ENCODE measurements at regions not wholly inside any gene's neighbourhood (a gene's known extent, or its start where the extent isn't known, plus 50 kb on each side); places are given as distances from the start of the nearest gene placed in this dataset.

- no peaks in the 10 kb centered on the region for H3K9me3 ChIP-seq (ENCODE audit: insufficient read depth, low read depth, low read length)
- WGBS = 92% methylated on average over 4 of the region's 4 CpGs
- H3K36me3 ChIP-seq (ENCODE audit: insufficient read depth, low read length) = no peaks in the 10 kb centered on the region
- no peaks in the 10 kb centered on the region for H3K27me3 ChIP-seq (ENCODE audit: insufficient read depth, low read length)
- no peak overlapping the region for H3K9ac ChIP-seq (ENCODE audit: low read depth, low read length)
- no peak overlapping the region for H3K4me3 ChIP-seq (ENCODE audit: low read length)
- no peaks in the 10 kb centered on the region for H3K4me1 ChIP-seq (ENCODE audit: insufficient read depth, low read length)
- no peak overlapping the region for H3K27ac ChIP-seq (ENCODE audit: low read depth, low read length)
These were observed 209.8 kb downstream of the CSNK1G3 start for GRCh38 chr5:123721675-123722276.

DNA sequence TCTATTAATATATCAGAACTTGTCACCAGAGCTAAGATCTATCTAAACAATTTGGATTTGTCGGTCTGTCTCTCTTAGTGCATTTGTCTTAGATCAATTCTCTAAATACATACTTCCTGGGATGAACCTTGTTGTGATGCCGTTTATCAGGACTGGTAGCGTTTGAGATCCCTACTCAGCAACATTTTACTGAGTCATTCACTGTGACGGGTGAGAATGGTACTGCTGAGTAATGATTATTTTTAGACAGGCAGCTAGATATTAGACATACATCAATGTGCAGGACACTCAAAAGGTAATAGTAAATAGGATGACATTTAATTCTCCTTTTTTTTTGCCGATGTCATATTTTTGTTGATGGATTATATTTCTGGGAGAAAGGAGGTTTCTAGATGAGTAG is 209.0 kb downstream of the CSNK1G3 start:
- H3K27ac ChIP-seq (ENCODE audit: low read depth, low read length) = no peak overlapping the region
- no peaks in the 10 kb centered on the region for H3K36me3 ChIP-seq (ENCODE audit: insufficient read depth, low read length)
- no peak overlapping the region for H3K9ac ChIP-seq (ENCODE audit: low read depth, low read length)
- H3K9me3 ChIP-seq (ENCODE audit: insufficient read depth, low read depth, low read length) = no peaks in the 10 kb centered on the region
- no peaks in the 10 kb centered on the region for H3K27me3 ChIP-seq (ENCODE audit: insufficient read depth, low read length)
- no peak overlapping the region for H3K4me3 ChIP-seq (ENCODE audit: low read length)
- WGBS = 93% methylated on average over 5 of the region's 5 CpGs
- no peaks in the 10 kb centered on the region for H3K4me1 ChIP-seq (ENCODE audit: insufficient read depth, low read length)

DNA sequence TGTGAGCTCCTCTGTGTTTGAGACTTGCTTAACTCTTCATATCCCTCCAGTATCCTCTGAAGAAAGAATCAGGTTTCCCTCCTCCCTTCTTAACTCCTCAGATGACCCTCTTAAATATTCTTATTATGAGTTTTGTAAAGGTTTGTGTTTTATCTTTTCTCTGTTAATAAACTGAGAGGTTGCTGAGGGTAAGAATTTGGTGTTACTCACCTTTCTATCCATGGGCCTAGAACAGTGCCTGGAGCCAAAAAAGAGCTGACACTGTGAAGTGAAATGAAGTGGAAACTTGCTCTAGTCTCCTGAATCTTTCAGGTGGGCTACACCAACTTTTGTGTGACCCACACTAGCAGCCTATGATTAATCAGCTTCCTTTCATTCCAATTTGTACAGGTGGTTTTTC is 208.4 kb downstream of the CSNK1G3 start:
- Histone ChIP-seq H3K9me3 (ENCODE audit: insufficient read depth, low read depth, low read length) (no peaks in the 10 kb centered on the region), H3K27ac (ENCODE audit: low read depth, low read length) (no peak overlapping the region), H3K36me3 (ENCODE audit: insufficient read depth, low read length) (no peaks in the 10 kb centered on the region), H3K4me3 (ENCODE audit: low read length) (no peak overlapping the region), H3K4me1 (ENCODE audit: insufficient read depth, low read length) (no peaks in the 10 kb centered on the region), H3K9ac (ENCODE audit: low read depth, low read length) (no peak overlapping the region), H3K27me3 (ENCODE audit: insufficient read depth, low read length) (no peaks in the 10 kb centered on the region)

DNA sequence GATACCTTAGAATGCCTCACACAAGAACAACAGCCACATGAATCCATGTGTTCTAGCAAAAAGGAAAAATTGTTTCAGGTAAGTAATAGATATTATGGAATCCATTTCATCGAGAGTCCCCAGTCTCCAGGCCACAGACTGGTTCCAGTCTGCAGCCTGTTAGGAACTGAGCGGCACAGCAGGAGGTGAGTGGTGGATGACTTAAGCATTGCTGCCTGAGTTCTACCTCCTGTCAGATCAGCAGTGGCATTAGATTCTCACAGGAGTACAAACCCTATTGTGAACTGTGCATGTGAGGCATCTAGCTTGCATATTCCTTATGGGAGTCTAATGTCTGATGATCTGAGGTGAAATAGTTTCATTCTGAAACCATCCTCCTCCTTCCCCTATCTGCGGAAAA is 207.0 kb downstream of the CSNK1G3 start:
- Histone ChIP-seq H3K4me1 (ENCODE audit: insufficient read depth, low read length) (no peaks in the 10 kb centered on the region), H3K9ac (ENCODE audit: low read depth, low read length) (no peak overlapping the region), H3K9me3 (ENCODE audit: insufficient read depth, low read depth, low read length) (no peaks in the 10 kb centered on the region), H3K36me3 (ENCODE audit: insufficient read depth, low read length) (no peaks in the 10 kb centered on the region), H3K4me3 (ENCODE audit: low read length) (no peak overlapping the region), H3K27ac (ENCODE audit: low read depth, low read length) (no peak overlapping the region), H3K27me3 (ENCODE audit: insufficient read depth, low read length) (no peaks in the 10 kb centered on the region)
- WGBS = 96% methylated on average over 2 of the region's 3 CpGs

DNA sequence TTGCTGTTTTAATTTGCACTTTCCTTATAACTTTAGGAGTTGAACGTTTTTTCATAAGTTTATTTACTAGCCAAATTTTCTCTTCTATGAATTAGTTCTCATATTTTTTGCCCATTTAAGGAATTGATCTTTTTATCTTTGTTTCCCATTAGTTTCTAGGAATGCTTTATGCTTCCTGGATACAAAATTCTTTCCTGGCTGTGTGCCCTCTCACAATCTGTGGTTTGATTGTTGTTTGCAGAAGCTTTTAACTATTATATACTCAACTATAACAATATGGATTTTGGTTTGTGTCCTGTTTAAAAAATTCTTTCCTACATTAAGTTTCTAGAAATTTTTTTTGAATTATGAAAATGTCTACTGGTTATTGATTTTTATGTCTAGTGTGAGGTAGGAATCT is 206.3 kb downstream of the CSNK1G3 start:
- Histone ChIP-seq H3K36me3 (ENCODE audit: insufficient read depth, low read length) (no peaks in the 10 kb centered on the region), H3K9ac (ENCODE audit: low read depth, low read length) (no peak overlapping the region), H3K4me3 (ENCODE audit: low read length) (no peak overlapping the region), H3K4me1 (ENCODE audit: insufficient read depth, low read length) (no peaks in the 10 kb centered on the region), H3K27ac (ENCODE audit: low read depth, low read length) (no peak overlapping the region), H3K27me3 (ENCODE audit: insufficient read depth, low read length) (no peaks in the 10 kb centered on the region), H3K9me3 (ENCODE audit: insufficient read depth, low read depth, low read length) (no peaks in the 10 kb centered on the region)
- no CpG with 5 or more reads among the region's 1 CpG for WGBS

- Histone ChIP-seq H3K4me1 (ENCODE audit: insufficient read depth, low read length) (no peaks in the 10 kb centered on the region), H3K4me3 (ENCODE audit: low read length) (no peak overlapping the region), H3K36me3 (ENCODE audit: insufficient read depth, low read length) (no peaks in the 10 kb centered on the region), H3K27ac (ENCODE audit: low read depth, low read length) (no peak overlapping the region), H3K9me3 (ENCODE audit: insufficient read depth, low read depth, low read length) (no peaks in the 10 kb centered on the region), H3K9ac (ENCODE audit: low read depth, low read length) (no peak overlapping the region), H3K27me3 (ENCODE audit: insufficient read depth, low read length) (no peaks in the 10 kb centered on the region)
These were observed 205.2 kb downstream of the CSNK1G3 start for GRCh38 chr5:123717139-123717538.

DNA sequence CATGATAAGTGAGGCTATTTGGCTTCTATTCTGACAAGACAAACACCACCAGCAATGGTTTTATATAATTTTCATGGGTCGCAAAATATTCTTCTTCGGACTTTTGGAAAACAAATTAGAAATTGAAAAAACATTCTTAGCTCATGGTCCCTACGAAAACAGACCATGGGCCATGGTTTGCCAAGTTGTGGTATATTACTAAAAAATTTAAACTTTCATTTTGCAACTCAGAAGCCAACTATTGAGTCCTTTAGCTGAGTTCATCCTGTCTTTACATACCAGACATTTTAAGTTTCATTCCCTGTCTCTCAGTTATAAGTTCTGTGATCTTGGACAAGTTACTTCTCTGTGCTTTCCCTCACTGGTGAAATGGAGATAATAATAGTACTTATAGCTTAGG is 198.1 kb downstream of the CSNK1G3 start:
- Histone ChIP-seq H3K27ac (ENCODE audit: low read depth, low read length) (no peak overlapping the region), H3K36me3 (ENCODE audit: insufficient read depth, low read length) (no peaks in the 10 kb centered on the region), H3K27me3 (ENCODE audit: insufficient read depth, low read length) (no peaks in the 10 kb centered on the region), H3K9me3 (ENCODE audit: insufficient read depth, low read depth, low read length) (0 out of 2 replicates have a peak, but pooled peaks cover 7% of the 10 kb centered on the region), H3K4me1 (ENCODE audit: insufficient read depth, low read length) (no peaks in the 10 kb centered on the region), H3K4me3 (ENCODE audit: low read length) (no peak overlapping the region), H3K9ac (ENCODE audit: low read depth, low read length) (no peak overlapping the region)
- 100% methylated on average over 3 of the region's 3 CpGs for WGBS

GRCh38 chr5:123709422-123709821 is 197.4 kb downstream of the CSNK1G3 start:
- 88% methylated on average over 1 of the region's 1 CpG for WGBS
- Histone ChIP-seq H3K4me3 (ENCODE audit: low read length) (no peak overlapping the region), H3K4me1 (ENCODE audit: insufficient read depth, low read length) (no peaks in the 10 kb centered on the region), H3K27ac (ENCODE audit: low read depth, low read length) (no peak overlapping the region), H3K9me3 (ENCODE audit: insufficient read depth, low read depth, low read length) (0 out of 2 replicates have a peak, but pooled peaks cover 7% of the 10 kb centered on the region), H3K27me3 (ENCODE audit: insufficient read depth, low read length) (no peaks in the 10 kb centered on the region), H3K36me3 (ENCODE audit: insufficient read depth, low read length) (no peaks in the 10 kb centered on the region), H3K9ac (ENCODE audit: low read depth, low read length) (no peak overlapping the region)

- WGBS = 96% methylated on average over 2 of the region's 3 CpGs
- H3K27me3 ChIP-seq (ENCODE audit: insufficient read depth, low read length) = no peaks in the 10 kb centered on the region
- no peaks in the 10 kb centered on the region for H3K36me3 ChIP-seq (ENCODE audit: insufficient read depth, low read length)
- 0 out of 2 replicates have a peak, but pooled peaks cover 7% of the 10 kb centered on the region for H3K9me3 ChIP-seq (ENCODE audit: insufficient read depth, low read depth, low read length)
- H3K4me1 ChIP-seq (ENCODE audit: insufficient read depth, low read length) = no peaks in the 10 kb centered on the region
- no peak overlapping the region for H3K9ac ChIP-seq (ENCODE audit: low read depth, low read length)
- H3K27ac ChIP-seq (ENCODE audit: low read depth, low read length) = no peak overlapping the region
- no peak overlapping the region for H3K4me3 ChIP-seq (ENCODE audit: low read length)
These were observed 196.3 kb downstream of the CSNK1G3 start for GRCh38 chr5:123708074-123708806.

DNA sequence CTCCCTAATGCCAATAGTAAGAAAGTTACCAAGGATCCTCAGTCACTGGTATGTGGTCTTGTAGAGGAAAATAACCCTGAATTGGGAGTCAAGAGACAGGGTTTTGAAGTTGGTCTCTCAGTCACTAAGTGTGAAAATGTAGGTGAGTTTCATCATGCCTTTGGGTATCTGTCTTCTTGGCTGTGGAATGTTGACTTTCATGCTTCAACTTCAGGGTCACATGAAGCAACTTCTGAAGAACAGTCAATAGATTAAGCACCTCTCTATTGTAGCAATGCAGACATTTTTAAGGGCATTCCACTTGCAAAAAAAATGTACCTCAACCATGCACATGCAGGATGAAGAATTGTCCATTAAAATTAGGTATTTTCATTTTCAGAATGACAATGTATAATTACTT is 194.6 kb downstream of the CSNK1G3 start:
- Histone ChIP-seq H3K4me1 (ENCODE audit: insufficient read depth, low read length) (no peaks in the 10 kb centered on the region), H3K27ac (ENCODE audit: low read depth, low read length) (no peak overlapping the region), H3K36me3 (ENCODE audit: insufficient read depth, low read length) (no peaks in the 10 kb centered on the region), H3K9ac (ENCODE audit: low read depth, low read length) (no peak overlapping the region), H3K9me3 (ENCODE audit: insufficient read depth, low read depth, low read length) (0 out of 2 replicates have a peak, but pooled peaks cover 7% of the 10 kb centered on the region), H3K4me3 (ENCODE audit: low read length) (no peak overlapping the region), H3K27me3 (ENCODE audit: insufficient read depth, low read length) (no peaks in the 10 kb centered on the region)

DNA sequence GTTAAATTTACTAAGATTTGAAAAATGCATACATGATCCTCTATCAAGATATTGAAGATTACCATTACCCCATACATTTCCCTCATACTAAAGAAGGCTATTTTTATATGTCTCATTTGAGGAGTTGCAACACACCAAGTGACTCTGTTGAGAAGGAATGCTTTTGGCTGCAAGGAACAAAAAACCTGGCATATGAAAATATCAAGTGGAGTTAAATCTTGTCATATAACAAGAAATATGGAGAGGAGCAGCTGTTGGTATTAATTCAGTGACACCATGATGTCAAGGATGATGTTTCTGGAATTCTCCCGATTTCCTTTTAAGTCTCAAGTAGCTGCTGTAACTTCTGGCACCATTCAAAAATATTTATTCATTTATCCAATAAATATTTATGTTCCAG is 193.8 kb downstream of the CSNK1G3 start:
- no peak overlapping the region for H3K27ac ChIP-seq (ENCODE audit: low read depth, low read length)

More for the DNA sequence above, 193.8 kb downstream of the CSNK1G3 start:
- WGBS = 100% methylated on average over 1 of the region's 1 CpG
- Histone ChIP-seq H3K4me3 (ENCODE audit: low read length) (no peak overlapping the region), H3K27me3 (ENCODE audit: insufficient read depth, low read length) (no peaks in the 10 kb centered on the region), H3K36me3 (ENCODE audit: insufficient read depth, low read length) (no peaks in the 10 kb centered on the region), H3K9ac (ENCODE audit: low read depth, low read length) (no peak overlapping the region), H3K4me1 (ENCODE audit: insufficient read depth, low read length) (no peaks in the 10 kb centered on the region; the same call in 1 of the 2 replicates), H3K9me3 (ENCODE audit: insufficient read depth, low read depth, low read length) (0 out of 2 replicates have a peak, but pooled peaks cover 7% of the 10 kb centered on the region)

Measured in HUES64 (cell line).